ENCODE measurements at regions not wholly inside any gene's neighbourhood (a gene's known extent, or its start where the extent isn't known, plus 50 kb on each side); places are given as distances from the start of the nearest gene placed in this dataset.
"Not testable (repeated sequence)": the region's sequence is repeated elsewhere in the genome, so short reads cannot be mapped to it uniquely, and the experiment has no call there.

GRCh38 chr3:13229273-13229949 is 156.2 kb upstream of the IQSEC1 start:
- TF ChIP-seq CTCF (IDR thresholded peaks at IDR 0.05): peak; percentile 18
- H3K27me3 ChIP-seq: no peaks in the 10 kb centered on the region
- H3K4me3 ChIP-seq: no peak overlapping the region
- no peaks in the 10 kb centered on the region for H3K9me3 ChIP-seq
- H3K9ac ChIP-seq (ENCODE audit: low read depth in 2 of 2, low read length in 2 of 2): no peak overlapping the region
- DNase-seq: no peak
- H3K27ac ChIP-seq: no peak overlapping the region
- H3K4me1 ChIP-seq: no peaks in the 10 kb centered on the region
- intact Hi-C loops (cut with DNase I): no loop called here
- no peaks in the 10 kb centered on the region for H3K36me3 ChIP-seq

GRCh38 chr3:13228584-13228983 is 155.4 kb upstream of the IQSEC1 start:
- Histone ChIP-seq H3K9ac (ENCODE audit: low read depth in 2 of 2, low read length in 2 of 2) (no peak overlapping the region), H3K27me3 (no peaks in the 10 kb centered on the region), H3K4me1 (no peaks in the 10 kb centered on the region), H3K36me3 (no peaks in the 10 kb centered on the region), H3K27ac (no peak overlapping the region), H3K4me3 (no peak overlapping the region), H3K9me3 (no peaks in the 10 kb centered on the region)
- DNase-seq: no peak
- no peak for TF ChIP-seq CTCF (IDR thresholded peaks at IDR 0.05)
- intact Hi-C loops (cut with DNase I): no loop called here

GRCh38 chr3:13228169-13228568 is 154.9 kb upstream of the IQSEC1 start:
- H3K4me1 ChIP-seq; DNase-seq; H3K9ac ChIP-seq (ENCODE audit: low read depth in 2 of 2, low read length in 2 of 2); H3K4me3 ChIP-seq; H3K27me3 ChIP-seq; H3K36me3 ChIP-seq; H3K27ac ChIP-seq; intact Hi-C loops (cut with DNase I); H3K9me3 ChIP-seq: not testable (repeated sequence)

GRCh38 chr3:13227315-13228165 is 154.3 kb upstream of the IQSEC1 start:
- H3K27ac ChIP-seq: no peak overlapping the region
- H3K27me3 ChIP-seq: no peaks in the 10 kb centered on the region
- H3K36me3 ChIP-seq: no peaks in the 10 kb centered on the region
- no peaks in the 10 kb centered on the region for H3K9me3 ChIP-seq
- H3K4me1 ChIP-seq: no peaks in the 10 kb centered on the region
- H3K4me3 ChIP-seq: no peak overlapping the region
- H3K9ac ChIP-seq (ENCODE audit: low read depth in 2 of 2, low read length in 2 of 2): no peak overlapping the region
- no peak for DNase-seq
- intact Hi-C loops (cut with DNase I): no loop called here
- no peak for TF ChIP-seq CTCF (IDR thresholded peaks at IDR 0.05)

GRCh38 chr3:13224967-13225366 is 151.7 kb upstream of the IQSEC1 start:
- Histone ChIP-seq H3K36me3 (no peaks in the 10 kb centered on the region), H3K27ac (no peak overlapping the region), H3K4me3 (no peak overlapping the region), H3K4me1 (no peaks in the 10 kb centered on the region), H3K27me3 (no peaks in the 10 kb centered on the region), H3K9ac (ENCODE audit: low read depth in 2 of 2, low read length in 2 of 2) (no peak overlapping the region), H3K9me3 (no peaks in the 10 kb centered on the region)
- DNase-seq: no peak
- TF ChIP-seq CTCF (IDR thresholded peaks at IDR 0.05): no peak
- intact Hi-C loops (cut with DNase I): no loop called here
